C4-2B (cell line): ENCODE measurements at regions not wholly inside any gene's neighbourhood (a gene's known extent, or its start where the extent isn't known, plus 50 kb on each side); places are given as distances from the start of the nearest gene placed in this dataset.

Experiments used
- H3K27ac ChIP-seq: fragments of 450-650 bp; 2 replicates; pipeline ENCODE4 v1.5.1; 2017
- ZFX ChIP-seq: fragments of 450-650 bp; IDR thresholded peaks from 2 replicates; pipeline ENCODE4 v1.6.1; 2017
- TF ChIP-seq, protein P1 (sequence below): fragments of 450-650 bp; conservative IDR thresholded peaks from 2 replicates; pipeline ENCODE4 v1.5.1; 2017; ENCODE audit warnings: mild to moderate bottlenecking

DNA sequence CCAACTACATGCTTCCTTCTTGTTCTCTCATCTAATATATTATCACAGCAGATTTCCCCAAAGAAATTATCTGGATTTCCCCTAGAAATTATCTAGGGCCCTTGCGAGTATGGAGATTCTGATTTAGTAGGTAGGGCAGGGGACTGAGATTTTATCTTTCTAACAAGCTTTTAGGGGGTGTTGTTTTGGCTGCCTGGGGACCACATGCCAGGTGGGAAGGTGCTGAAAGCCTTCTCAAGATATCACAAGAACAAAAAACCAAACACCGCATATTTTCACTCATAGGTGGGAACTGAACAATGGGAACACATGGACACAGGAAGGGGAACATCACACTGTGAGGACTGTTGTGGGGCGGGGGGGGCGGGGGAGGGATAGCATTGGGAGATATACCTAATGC lies 146.5 kb upstream of the CDH10 start:
- TF ChIP-seq, protein P1, sequence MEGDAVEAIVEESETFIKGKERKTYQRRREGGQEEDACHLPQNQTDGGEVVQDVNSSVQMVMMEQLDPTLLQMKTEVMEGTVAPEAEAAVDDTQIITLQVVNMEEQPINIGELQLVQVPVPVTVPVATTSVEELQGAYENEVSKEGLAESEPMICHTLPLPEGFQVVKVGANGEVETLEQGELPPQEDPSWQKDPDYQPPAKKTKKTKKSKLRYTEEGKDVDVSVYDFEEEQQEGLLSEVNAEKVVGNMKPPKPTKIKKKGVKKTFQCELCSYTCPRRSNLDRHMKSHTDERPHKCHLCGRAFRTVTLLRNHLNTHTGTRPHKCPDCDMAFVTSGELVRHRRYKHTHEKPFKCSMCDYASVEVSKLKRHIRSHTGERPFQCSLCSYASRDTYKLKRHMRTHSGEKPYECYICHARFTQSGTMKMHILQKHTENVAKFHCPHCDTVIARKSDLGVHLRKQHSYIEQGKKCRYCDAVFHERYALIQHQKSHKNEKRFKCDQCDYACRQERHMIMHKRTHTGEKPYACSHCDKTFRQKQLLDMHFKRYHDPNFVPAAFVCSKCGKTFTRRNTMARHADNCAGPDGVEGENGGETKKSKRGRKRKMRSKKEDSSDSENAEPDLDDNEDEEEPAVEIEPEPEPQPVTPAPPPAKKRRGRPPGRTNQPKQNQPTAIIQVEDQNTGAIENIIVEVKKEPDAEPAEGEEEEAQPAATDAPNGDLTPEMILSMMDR = no peak
- TF ChIP-seq ZFX = no peak
- no peak overlapping the region for H3K27ac ChIP-seq

DNA sequence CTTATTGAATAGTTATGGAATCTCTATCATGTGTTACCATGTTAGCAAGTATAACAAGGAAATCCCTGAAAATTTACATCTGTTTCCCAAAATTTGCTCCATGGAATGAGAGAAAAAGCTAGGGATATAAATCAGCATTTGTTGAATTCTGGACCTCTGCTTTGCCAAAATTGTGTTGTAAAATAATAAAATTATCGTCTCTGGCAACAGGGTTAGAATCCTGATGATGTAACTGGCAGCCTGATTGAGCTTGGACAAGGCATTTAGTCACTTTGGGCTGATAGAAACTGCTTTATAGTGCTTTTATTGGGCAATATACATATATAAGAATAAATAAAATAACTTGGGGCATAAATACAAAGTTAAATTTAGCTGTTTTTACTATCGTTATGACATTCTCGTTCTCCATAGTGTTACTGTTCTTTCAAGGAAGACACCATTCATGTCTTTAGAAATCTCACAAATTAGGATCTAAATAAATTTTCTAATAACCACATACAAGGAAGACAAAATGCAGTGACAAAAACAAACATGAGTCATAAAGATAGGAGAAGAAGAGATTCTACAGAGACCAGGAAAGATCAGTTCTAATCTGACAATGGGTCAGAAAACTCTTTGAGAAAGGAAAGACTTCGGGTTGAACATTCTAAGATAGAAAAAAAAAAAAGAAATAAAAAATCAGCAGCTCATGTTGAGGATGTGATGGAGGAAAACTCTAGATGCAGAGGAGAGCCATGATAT lies 145.0 kb upstream of the CDH10 start:
- TF ChIP-seq, protein P1 = no peak
- no peak for TF ChIP-seq ZFX

DNA sequence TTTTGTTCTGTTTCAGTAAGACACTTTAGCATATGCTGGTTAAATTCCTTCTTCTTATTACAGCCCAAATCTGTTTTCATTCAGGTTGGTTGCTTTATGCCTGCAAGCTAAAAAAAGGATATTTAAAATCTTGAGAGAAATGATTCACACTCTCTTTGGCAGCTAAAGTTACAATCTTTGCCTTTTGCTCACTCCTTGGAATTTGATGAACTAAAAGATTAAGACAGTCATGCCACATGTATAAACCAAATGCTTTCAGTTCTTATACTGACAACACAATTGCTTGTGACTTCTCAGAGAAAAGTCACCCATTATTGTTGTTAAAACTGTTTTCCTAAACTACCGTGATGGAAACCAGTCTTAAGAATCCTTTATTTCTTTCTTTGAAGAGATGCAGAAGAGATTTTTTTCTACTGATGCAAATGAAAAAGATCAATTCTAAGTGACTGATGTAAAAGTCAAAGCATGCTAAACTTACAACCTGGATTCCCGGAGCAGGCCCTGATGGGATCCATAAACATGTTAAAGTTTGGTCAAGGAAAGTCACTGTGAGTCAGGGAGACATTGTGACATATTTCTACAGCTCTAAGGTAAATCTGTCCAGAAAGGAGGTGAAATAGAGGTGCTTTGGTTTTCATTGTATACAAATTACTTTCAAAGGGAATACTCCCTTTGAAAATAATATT lies 144.2 kb upstream of the CDH10 start:
- H3K27ac ChIP-seq = no peak overlapping the region

More for the DNA sequence above, 145.0 kb upstream of the CDH10 start:
- H3K27ac ChIP-seq = no peak overlapping the region

DNA sequence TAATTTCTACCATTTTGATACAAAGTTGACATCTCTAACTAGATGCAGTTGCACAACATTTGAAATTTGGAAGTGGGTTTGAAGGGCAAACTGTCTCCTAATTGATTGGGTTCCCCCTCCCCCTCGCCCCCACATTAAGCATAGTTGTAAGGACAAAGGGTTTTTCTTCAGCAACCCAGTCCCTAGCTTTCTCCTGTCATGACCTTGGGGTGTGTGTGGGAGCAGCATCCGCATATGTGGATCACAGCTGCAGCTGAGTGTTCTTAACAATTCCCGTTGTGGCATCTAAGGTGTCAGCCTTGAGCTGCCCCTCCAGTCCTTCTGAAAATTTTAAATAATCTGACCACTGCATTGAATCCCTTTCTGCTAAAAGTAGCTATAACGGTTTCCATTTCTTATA lies 141.3 kb upstream of the CDH10 start:
- H3K27ac ChIP-seq = no peak overlapping the region
- TF ChIP-seq ZFX = no peak
- TF ChIP-seq, protein P1 = no peak

More for the DNA sequence above, 144.2 kb upstream of the CDH10 start:
- no peak for TF ChIP-seq ZFX
- TF ChIP-seq, protein P1 = no peak

DNA sequence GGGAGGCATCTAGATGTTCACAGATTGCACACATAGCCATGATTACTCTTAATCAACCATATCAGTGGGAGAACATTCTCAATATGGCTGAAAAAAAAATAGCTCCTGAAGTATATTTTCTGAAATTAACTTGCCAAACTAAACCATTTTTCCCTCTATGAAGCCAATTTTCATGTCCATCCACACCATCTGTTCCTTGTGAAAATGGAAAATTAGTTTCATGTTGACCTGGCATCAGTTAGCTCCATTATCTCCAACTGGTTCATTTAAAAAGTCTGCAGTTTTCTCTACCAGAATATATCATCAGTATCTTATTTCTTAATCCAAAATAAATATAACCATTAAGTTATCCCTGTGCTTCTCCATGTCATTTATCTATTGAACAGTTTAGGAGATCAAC lies 138.8 kb upstream of the CDH10 start:
- TF ChIP-seq ZFX = no peak
- TF ChIP-seq, protein P1 = no peak
- no peak overlapping the region for H3K27ac ChIP-seq

DNA sequence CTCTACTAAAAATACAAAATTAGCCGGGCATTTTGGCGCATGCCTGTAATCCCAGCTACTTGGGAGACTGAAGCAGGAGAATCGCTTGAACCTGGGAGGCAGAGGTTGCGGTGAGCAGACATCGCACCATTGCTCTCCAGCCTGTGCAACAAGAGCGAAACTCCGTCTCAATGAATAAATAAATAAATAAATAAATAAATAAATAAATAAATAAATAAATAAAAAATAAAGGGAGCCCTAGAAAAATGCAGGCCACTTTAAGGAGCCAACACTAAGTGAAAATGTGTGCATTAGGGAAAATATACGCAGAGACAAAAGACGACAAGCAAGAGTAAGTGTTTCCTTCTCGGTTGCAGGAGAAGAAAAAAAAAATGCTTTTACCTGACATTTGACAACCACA lies 132.6 kb upstream of the CDH10 start:
- no peak for TF ChIP-seq ZFX
- TF ChIP-seq, protein P1 = no peak
- H3K27ac ChIP-seq = no peak overlapping the region

DNA sequence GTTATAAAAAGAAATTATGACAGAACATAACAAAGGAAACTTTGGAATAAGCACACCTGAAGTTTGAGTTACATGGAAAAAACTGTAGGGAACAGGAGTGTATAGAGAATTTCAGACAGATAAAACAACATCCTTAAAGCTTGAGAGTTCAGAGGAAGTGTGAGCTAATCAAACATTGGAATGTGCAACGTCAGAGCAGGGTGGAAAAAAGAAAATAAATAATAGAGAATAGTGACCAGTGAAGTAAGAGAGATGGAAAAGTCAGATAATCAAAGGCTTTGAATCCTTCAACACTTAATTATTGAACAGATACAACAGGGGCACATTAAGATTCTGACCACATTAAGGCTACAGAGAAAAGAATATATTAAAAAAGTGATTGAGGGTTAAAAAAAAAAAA lies 128.5 kb upstream of the CDH10 start:
- TF ChIP-seq, protein P1 = no peak
- H3K27ac ChIP-seq = no peak overlapping the region
